HL-60 (cell line): ENCODE measurements at regions not wholly inside any gene's neighbourhood (a gene's known extent, or its start where the extent isn't known, plus 50 kb on each side); places are given as distances from the start of the nearest gene placed in this dataset.

ENCODE experiments used
- TF ChIP-seq, protein P1 (sequence below): IDR thresholded peaks from one replicate; pipeline ENCODE4 v1.5.1; 2011; ENCODE audit warnings: low read length, control low read depth, inconsistent platforms; ENCODE audit not compliant: insufficient read depth
- TF ChIP-seq, protein P2 (sequence below): IDR thresholded peaks from 2 replicates; pipeline ENCODE4 v1.6.1; 2012; ENCODE audit warnings: low read depth; ENCODE audit not compliant: insufficient replicate concordance

DNA sequence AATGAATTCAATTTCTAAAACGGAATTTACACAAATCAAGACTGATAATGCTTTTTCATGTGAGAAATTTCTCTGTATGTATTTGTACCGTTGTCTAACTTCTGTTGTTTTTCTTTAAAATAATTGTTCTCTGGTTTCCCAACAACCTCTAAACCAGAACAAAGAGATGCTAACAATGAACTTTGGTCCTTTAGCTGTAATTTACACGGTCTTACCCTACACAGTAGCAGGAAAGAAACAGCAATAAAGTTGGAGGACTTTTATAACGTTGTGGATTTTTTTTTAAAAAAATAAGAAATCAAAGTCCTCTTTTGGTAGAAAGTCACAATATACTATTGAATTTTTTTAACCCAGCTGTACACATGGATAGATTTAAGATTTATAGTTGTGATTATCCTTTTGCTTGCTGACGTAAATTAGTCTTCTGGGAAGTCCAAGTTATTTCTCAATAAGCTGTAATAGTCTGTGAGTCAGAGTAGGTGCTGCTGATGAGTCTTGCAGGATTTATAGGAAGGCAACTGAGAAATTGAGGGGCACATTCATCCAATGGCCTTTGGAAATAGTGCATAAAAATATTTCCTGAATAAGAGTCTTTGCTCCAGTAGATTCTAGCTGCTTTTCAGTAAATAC, 76.8 kb upstream of the PCSK1 start:
- TF ChIP-seq, protein P1, sequence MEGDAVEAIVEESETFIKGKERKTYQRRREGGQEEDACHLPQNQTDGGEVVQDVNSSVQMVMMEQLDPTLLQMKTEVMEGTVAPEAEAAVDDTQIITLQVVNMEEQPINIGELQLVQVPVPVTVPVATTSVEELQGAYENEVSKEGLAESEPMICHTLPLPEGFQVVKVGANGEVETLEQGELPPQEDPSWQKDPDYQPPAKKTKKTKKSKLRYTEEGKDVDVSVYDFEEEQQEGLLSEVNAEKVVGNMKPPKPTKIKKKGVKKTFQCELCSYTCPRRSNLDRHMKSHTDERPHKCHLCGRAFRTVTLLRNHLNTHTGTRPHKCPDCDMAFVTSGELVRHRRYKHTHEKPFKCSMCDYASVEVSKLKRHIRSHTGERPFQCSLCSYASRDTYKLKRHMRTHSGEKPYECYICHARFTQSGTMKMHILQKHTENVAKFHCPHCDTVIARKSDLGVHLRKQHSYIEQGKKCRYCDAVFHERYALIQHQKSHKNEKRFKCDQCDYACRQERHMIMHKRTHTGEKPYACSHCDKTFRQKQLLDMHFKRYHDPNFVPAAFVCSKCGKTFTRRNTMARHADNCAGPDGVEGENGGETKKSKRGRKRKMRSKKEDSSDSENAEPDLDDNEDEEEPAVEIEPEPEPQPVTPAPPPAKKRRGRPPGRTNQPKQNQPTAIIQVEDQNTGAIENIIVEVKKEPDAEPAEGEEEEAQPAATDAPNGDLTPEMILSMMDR = no peak
- TF ChIP-seq, protein P2, sequence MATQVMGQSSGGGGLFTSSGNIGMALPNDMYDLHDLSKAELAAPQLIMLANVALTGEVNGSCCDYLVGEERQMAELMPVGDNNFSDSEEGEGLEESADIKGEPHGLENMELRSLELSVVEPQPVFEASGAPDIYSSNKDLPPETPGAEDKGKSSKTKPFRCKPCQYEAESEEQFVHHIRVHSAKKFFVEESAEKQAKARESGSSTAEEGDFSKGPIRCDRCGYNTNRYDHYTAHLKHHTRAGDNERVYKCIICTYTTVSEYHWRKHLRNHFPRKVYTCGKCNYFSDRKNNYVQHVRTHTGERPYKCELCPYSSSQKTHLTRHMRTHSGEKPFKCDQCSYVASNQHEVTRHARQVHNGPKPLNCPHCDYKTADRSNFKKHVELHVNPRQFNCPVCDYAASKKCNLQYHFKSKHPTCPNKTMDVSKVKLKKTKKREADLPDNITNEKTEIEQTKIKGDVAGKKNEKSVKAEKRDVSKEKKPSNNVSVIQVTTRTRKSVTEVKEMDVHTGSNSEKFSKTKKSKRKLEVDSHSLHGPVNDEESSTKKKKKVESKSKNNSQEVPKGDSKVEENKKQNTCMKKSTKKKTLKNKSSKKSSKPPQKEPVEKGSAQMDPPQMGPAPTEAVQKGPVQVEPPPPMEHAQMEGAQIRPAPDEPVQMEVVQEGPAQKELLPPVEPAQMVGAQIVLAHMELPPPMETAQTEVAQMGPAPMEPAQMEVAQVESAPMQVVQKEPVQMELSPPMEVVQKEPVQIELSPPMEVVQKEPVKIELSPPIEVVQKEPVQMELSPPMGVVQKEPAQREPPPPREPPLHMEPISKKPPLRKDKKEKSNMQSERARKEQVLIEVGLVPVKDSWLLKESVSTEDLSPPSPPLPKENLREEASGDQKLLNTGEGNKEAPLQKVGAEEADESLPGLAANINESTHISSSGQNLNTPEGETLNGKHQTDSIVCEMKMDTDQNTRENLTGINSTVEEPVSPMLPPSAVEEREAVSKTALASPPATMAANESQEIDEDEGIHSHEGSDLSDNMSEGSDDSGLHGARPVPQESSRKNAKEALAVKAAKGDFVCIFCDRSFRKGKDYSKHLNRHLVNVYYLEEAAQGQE = no peak
